SK-N-DZ (cell line): ENCODE measurements at regions not wholly inside any gene's neighbourhood (a gene's known extent, or its start where the extent isn't known, plus 50 kb on each side); places are given as distances from the start of the nearest gene placed in this dataset.
"Not testable (repeated sequence)": the region's sequence is repeated elsewhere in the genome, so short reads cannot be mapped to it uniquely, and the experiment has no call there.

Experiments used
- DNase-seq: peaks from one replicate; pipeline ENCODE4 v3.0.0-alpha.2; 2015; ENCODE audit warnings: low spot score

- DNase-seq: no peak
These were observed 378.0 kb upstream of the AKR1E2 start for GRCh38 chr10:4448030-4448429.

- DNase-seq: no peak
These were observed 382.6 kb upstream of the AKR1E2 start for GRCh38 chr10:4443419-4443818.

GRCh38 chr10:4442296-4442695 lies 383.7 kb upstream of the AKR1E2 start:
- no peak for DNase-seq

GRCh38 chr10:4440260-4440659 lies 385.7 kb upstream of the AKR1E2 start:
- no peak for DNase-seq

- DNase-seq: no peak
These were observed 388.2 kb upstream of the AKR1E2 start for GRCh38 chr10:4437791-4438190.

GRCh38 chr10:4437061-4437460 lies 388.9 kb upstream of the AKR1E2 start:
- DNase-seq: no peak

- DNase-seq: no peak
These were observed 389.9 kb upstream of the AKR1E2 start for GRCh38 chr10:4436103-4436502.

- no peak for DNase-seq
These were observed 391.4 kb upstream of the AKR1E2 start for GRCh38 chr10:4434516-4435071.

- DNase-seq: no peak
These were observed 391.9 kb upstream of the AKR1E2 start for GRCh38 chr10:4434105-4434504.

- DNase-seq: no peak
These were observed 394.7 kb upstream of the AKR1E2 start for GRCh38 chr10:4431114-4431863.

- DNase-seq: no peak
These were observed 396.4 kb upstream of the AKR1E2 start for GRCh38 chr10:4429571-4429970.

- DNase-seq: no peak
These were observed 398.5 kb upstream of the AKR1E2 start for GRCh38 chr10:4427532-4427931.

GRCh38 chr10:4426866-4427265 lies 399.1 kb upstream of the AKR1E2 start:
- no peak for DNase-seq

- no peak for DNase-seq
These were observed 416.7 kb upstream of the AKR1E2 start for GRCh38 chr10:4409319-4409718.

GRCh38 chr10:4407783-4408182 lies 418.2 kb upstream of the AKR1E2 start:
- no peak for DNase-seq

GRCh38 chr10:4405828-4406227 lies 420.2 kb upstream of the AKR1E2 start:
- DNase-seq: no peak

- no peak for DNase-seq
These were observed 422.3 kb upstream of the AKR1E2 start for GRCh38 chr10:4403638-4404252.

- DNase-seq: not testable (repeated sequence)
These were observed 424.9 kb upstream of the AKR1E2 start for GRCh38 chr10:4401080-4401479.

- DNase-seq: no peak
These were observed 426.5 kb upstream of the AKR1E2 start for GRCh38 chr10:4399556-4399955.

GRCh38 chr10:4398602-4399001 lies 427.4 kb upstream of the AKR1E2 start:
- no peak for DNase-seq

GRCh38 chr10:4397337-4397736 lies 428.7 kb upstream of the AKR1E2 start:
- no peak for DNase-seq

GRCh38 chr10:4396401-4397283 lies 429.4 kb upstream of the AKR1E2 start:
- DNase-seq: no peak
